ENCODE measurements at regions not wholly inside any gene's neighbourhood (a gene's known extent, or its start where the extent isn't known, plus 50 kb on each side); places are given as distances from the start of the nearest gene placed in this dataset.

- TF ChIP-seq POLR2A (IDR thresholded peaks at IDR 0.05; ENCODE audit: low read length) (no peak), GATA1 (IDR thresholded peaks at IDR 0.05; ENCODE audit: low read depth, low read length) (no peak)
These were observed 274.3 kb upstream of the FAR2 start for GRCh38 chr12:28874758-28875157.

Data from erythroblast (primary cell).